BLaER1 treated with 17β-estradiol and CSF1 and Interleukin-3, amounts not matched to agents 10 nM and 100 nM (cell line): ENCODE measurements at regions not wholly inside any gene's neighbourhood (a gene's known extent, or its start where the extent isn't known, plus 50 kb on each side); places are given as distances from the start of the nearest gene placed in this dataset.

Experiments
- H3K27ac ChIP-seq, 11 experiments: shearing (Covaris generic); formaldehyde crosslinking; 2 replicates each; pipeline ENCODE4 v1.8.1; 2022
- H3K27me3 ChIP-seq, 11 experiments: shearing (Covaris generic); formaldehyde crosslinking; 2 replicates each; pipeline ENCODE4 v1.8.1; 2022
- H3K36me3 ChIP-seq, 11 experiments: shearing (Covaris generic); formaldehyde crosslinking; 2 replicates each; pipeline ENCODE4 v1.8.1; 2022
- H3K4me1 ChIP-seq, 10 experiments: shearing (Covaris generic); formaldehyde crosslinking; 2 replicates each; pipeline ENCODE4 v1.8.1; 2022
- H3K4me2 ChIP-seq, 11 experiments: shearing (Covaris generic); formaldehyde crosslinking; 2 replicates each; pipeline ENCODE4 v1.8.1; 2022
- H3K4me3 ChIP-seq, 10 experiments: shearing (Covaris generic); formaldehyde crosslinking; 2 replicates each; pipeline ENCODE4 v1.8.1; 2022
- H3K9ac ChIP-seq, 11 experiments: shearing (Covaris generic); formaldehyde crosslinking; 2 replicates each; pipeline ENCODE4 v1.8.1; 2022
- H3K9me3 ChIP-seq, 11 experiments: shearing (Covaris generic); formaldehyde crosslinking; replicated peaks in 1 of 11; 2 replicates each; pipeline ENCODE4 v1.8.1; 2022
- H4K20me1 ChIP-seq, 11 experiments: shearing (Covaris generic); formaldehyde crosslinking; 2 replicates each; pipeline ENCODE4 v1.8.1; 2022
- Cebpa-rat ChIP-seq, 11 experiments: shearing (Covaris generic); IDR thresholded peaks; 2 replicates each; pipeline ENCODE4 v1.8.1; 2022

DNA sequence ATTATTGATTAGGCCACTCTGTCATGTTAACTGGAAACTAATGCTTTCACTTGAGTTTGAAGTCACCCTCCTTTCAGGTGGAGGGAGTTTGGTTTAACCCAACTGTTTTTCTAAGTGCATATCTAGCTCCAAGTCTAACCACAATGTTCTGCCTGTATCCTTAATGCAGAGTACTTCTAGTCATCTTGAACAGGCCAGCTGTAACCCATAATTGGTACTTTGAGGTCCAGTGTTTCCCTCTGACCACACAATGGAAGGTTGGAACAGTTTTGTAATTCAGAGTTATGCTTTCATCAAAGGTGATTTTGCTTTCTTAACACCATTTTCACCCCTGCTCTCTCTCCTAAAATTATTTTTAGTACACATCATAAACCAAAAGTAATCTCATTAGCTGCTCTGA lies 237.2 kb upstream of the DCN start:
- no peaks in the 10 kb centered on the region for H4K20me1 ChIP-seq
- H3K27me3 ChIP-seq, result no peaks in the 10 kb centered on the region
- H3K36me3 ChIP-seq, result no peaks in the 10 kb centered on the region
- no peaks in the 10 kb centered on the region for H3K4me1 ChIP-seq
- H3K27ac ChIP-seq, result no peak overlapping the region
- H3K9ac ChIP-seq, result no peak overlapping the region
- H3K4me2 ChIP-seq, result no peak overlapping the region
- no peak overlapping the region for H3K4me3 ChIP-seq
- TF ChIP-seq Cebpa-rat (IDR thresholded peaks at IDR 0.05), result no peak
- H3K9me3 ChIP-seq, result no peaks in the 10 kb centered on the region

DNA sequence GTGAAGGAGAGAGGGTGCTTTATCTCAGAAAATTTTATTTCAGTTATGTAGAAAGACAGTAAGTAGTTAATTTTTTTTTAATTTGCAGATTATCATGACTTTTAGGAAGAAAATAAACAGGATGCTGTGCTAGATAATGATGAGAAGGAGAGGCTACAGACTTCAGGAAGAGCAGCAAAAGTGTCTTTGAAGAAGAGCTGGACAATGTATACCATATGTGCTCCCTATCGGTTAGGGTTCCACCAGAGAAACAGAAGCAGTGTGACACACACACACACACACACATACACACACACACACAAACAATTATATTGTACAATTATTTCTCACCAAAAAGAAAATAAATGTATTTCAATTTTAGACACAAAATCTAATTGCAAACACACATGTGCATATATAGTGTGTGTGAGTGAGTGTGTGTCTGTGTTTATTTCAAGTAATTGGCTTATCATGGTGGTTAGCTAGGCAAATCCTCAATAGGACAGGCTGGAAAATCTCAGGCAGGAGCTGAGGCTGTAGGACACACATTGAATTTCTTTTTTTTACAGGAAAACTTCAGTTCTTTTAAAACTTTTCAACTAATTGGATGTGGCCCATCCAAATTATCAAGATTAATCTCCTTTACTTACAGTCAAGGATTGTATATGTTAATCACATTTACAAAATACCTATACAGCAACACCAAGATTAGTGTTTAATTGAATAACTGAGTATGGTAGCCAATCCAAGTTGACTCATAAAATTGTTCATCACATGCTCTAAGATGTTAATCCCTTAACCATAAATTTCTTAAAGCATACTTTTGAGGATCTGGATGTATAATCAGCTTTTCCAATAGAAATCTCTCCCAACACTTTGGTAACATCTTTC lies 235.8 kb upstream of the DCN start:
- H4K20me1 ChIP-seq, result no peaks in the 10 kb centered on the region
- TF ChIP-seq Cebpa-rat (IDR thresholded peaks at IDR 0.05), result no peak
- no peak overlapping the region for H3K4me2 ChIP-seq

DNA sequence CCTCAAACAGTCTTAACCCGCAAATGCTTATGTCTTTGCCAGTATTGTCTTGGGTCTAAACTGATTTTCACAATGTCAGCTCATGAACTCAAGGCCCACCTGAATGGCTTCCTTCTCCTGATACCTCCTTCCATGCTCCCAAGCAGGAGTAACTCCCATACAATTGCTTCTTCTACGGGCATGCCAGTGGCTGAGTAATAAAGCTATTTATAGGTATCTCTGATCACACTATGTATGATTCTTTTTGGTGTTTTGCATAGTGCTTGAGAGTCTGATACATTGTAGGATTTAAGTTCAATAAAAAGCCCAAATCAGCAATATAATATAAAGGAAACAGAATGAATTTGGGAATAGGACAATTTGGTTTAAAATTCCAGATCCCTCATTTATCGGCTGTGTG lies 235.0 kb upstream of the DCN start:
- Histone ChIP-seq H3K4me3 (no peak overlapping the region), H3K9ac (no peak overlapping the region), H3K4me2 (no peak overlapping the region), H4K20me1 (no peaks in the 10 kb centered on the region), H3K36me3 (no peaks in the 10 kb centered on the region), H3K27me3 (no peaks in the 10 kb centered on the region), H3K27ac (no peak overlapping the region), H3K4me1 (no peaks in the 10 kb centered on the region), H3K9me3 (no peaks in the 10 kb centered on the region)
- no peak for TF ChIP-seq Cebpa-rat (IDR thresholded peaks at IDR 0.05)

More for the DNA sequence above, 235.8 kb upstream of the DCN start:
- Histone ChIP-seq H3K4me1 (no peaks in the 10 kb centered on the region), H3K4me3 (no peak overlapping the region), H3K27me3 (no peaks in the 10 kb centered on the region), H3K9ac (no peak overlapping the region), H3K27ac (no peak overlapping the region), H3K9me3 (no peaks in the 10 kb centered on the region), H3K36me3 (no peaks in the 10 kb centered on the region)

DNA sequence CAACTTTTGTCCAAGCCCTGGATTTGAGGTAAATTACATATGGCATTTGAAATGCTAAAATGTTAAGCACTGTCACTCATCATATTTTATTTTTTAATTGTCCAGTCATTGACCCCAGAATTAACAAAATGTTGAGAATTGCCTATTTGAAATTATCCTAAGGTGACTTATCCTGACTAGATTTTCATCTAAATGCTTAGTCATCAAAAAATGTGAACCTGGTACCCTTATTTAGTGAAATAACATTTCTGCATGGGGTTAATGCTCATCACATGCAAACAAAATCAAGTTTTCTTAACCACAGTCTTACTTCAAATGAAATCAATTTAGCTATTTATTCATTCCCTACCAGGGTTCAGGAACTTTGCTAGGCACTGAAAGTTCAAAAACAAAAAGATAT lies 232.0 kb upstream of the DCN start:
- Histone ChIP-seq H3K4me2 (no peak overlapping the region), H3K4me1 (no peaks in the 10 kb centered on the region), H3K27me3 (no peaks in the 10 kb centered on the region), H3K36me3 (no peaks in the 10 kb centered on the region), H3K9ac (no peak overlapping the region), H3K27ac (no peak overlapping the region), H4K20me1 (no peaks in the 10 kb centered on the region), H3K9me3 (no peaks in the 10 kb centered on the region), H3K4me3 (no peak overlapping the region)
- no peak for TF ChIP-seq Cebpa-rat (IDR thresholded peaks at IDR 0.05)

DNA sequence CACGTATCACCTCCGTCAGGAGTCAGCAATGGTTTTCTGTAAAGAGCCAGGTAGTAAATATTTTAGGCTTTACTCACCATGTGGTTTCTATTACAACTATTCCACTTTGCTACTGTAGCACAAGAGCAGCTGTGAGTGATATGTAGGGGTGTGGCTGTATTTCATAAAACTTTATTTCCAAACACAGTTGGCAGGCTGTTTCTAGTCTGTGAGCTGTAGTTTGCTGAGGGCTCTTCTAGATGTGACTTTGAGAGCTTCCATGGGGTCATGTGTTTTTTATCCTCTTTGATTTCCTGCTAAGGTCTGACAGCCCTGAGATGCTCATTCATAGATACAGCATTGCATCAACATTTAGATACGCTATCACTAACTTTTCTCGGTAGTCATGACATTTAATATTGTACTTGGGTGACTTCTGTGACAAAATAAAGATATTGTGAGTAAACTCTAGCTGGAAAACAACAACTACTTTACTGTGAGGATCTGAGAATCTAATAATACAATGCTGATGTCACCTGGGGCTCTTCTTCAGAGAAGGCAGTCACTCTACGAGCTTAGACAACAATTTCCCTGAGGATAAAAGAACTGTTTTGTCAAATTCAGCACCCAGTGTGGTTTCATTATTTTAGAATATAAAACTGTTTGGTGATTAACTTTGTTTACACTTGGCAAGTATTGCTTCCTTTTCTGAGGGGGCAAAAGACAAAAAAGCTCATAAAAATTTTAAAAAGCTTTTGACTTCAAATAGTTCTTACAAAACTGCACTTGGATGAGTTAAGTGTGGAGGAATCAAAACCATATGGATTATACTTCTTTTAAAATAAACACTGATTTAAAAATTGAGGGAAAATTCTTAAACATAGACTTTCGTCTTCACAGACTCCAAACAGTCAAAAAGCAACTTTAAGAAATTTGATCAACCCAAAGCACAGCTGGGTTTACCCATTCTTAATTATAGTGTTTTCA lies 231.2 kb upstream of the DCN start:
- no peaks in the 10 kb centered on the region for H3K27me3 ChIP-seq
- H3K4me3 ChIP-seq, result no peak overlapping the region
- H3K27ac ChIP-seq, result no peak overlapping the region
- no peaks in the 10 kb centered on the region for H3K4me1 ChIP-seq
- H3K9me3 ChIP-seq, result no peaks in the 10 kb centered on the region
- TF ChIP-seq Cebpa-rat (IDR thresholded peaks at IDR 0.05), result no peak
- no peaks in the 10 kb centered on the region for H4K20me1 ChIP-seq
- H3K36me3 ChIP-seq, result no peaks in the 10 kb centered on the region
- H3K4me2 ChIP-seq, result no peak overlapping the region
- H3K9ac ChIP-seq, result no peak overlapping the region

DNA sequence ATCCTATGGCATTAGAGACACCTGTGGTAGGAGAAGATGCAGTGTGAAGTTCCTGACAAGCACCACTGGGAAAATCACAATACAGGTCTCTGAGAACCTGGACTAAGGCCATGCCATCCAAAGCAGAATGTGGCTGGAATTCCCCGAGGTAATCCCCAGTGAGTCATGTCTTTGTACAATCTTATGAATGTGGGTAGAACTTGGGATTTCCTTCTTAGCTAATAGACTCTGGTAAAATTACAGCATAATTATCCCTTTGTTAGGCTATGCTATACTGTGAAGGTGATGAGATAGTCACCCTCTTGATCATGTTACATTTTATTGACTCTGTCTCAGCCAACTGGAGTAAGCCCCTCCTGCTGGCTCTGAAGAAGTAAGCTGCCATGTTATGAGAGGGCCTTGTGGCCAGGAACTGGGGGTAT lies 224.3 kb upstream of the DCN start:
- TF ChIP-seq Cebpa-rat (IDR thresholded peaks at IDR 0.05), result no peak
- no peak overlapping the region for H3K27ac ChIP-seq
- no peaks in the 10 kb centered on the region for H4K20me1 ChIP-seq
- no peaks in the 10 kb centered on the region for H3K36me3 ChIP-seq
- H3K4me2 ChIP-seq, result no peak overlapping the region
- no peaks in the 10 kb centered on the region for H3K9me3 ChIP-seq
- no peaks in the 10 kb centered on the region for H3K4me1 ChIP-seq
- H3K9ac ChIP-seq, result no peak overlapping the region
- H3K4me3 ChIP-seq, result no peak overlapping the region
- H3K27me3 ChIP-seq, result no peaks in the 10 kb centered on the region

DNA sequence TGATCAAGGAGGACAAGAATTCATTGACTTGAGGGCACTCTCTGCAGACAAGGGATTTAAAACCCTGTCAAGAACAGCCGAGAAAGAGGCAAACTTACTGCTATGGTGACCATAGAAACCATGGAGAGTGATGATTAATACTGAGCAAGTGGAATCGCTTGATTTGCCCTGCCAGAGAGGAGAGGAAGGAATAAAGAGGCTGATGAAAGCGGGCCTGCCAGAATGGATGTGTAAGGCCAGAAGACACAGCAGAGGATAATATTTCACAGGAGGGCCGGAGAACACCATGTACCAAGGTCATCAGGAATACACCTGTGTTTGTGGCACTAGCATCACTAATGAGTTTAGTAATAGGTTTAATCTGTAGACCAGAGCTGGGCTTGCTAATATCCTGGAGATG lies 221.8 kb upstream of the DCN start:
- Histone ChIP-seq H4K20me1 (no peaks in the 10 kb centered on the region), H3K4me1 (no peaks in the 10 kb centered on the region), H3K9ac (no peak overlapping the region), H3K36me3 (no peaks in the 10 kb centered on the region), H3K4me3 (no peak overlapping the region), H3K27ac (no peak overlapping the region), H3K27me3 (no peaks in the 10 kb centered on the region), H3K9me3 (no peaks in the 10 kb centered on the region), H3K4me2 (no peak overlapping the region)
- no peak for TF ChIP-seq Cebpa-rat (IDR thresholded peaks at IDR 0.05)

DNA sequence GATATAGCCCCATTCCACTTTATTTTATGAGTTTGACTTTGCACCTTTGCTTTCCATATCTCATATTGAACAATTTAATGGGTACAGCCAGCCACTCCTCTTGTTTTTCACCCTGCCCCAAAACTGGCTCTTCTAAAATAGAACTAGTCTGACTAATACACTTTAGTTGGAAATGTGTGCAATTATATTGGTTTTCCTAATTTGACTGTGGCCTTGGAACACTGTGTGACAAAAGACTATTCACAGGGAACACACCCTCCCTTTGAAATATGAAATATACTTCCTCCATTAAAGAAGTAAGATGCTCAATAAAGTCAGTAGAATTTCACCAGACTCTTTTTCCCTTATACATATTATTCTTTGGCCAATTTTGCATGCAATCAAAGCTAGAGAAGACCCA lies 218.6 kb upstream of the DCN start:
- no peaks in the 10 kb centered on the region for H3K36me3 ChIP-seq
- H3K4me1 ChIP-seq, result no peaks in the 10 kb centered on the region
- no peak overlapping the region for H3K27ac ChIP-seq
- no peak overlapping the region for H3K9ac ChIP-seq
- TF ChIP-seq Cebpa-rat (IDR thresholded peaks at IDR 0.05), result no peak
- H3K27me3 ChIP-seq, result no peaks in the 10 kb centered on the region
- H3K9me3 ChIP-seq, result no peaks in the 10 kb centered on the region
- H4K20me1 ChIP-seq, result no peaks in the 10 kb centered on the region
- H3K4me2 ChIP-seq, result no peak overlapping the region
- no peak overlapping the region for H3K4me3 ChIP-seq

DNA sequence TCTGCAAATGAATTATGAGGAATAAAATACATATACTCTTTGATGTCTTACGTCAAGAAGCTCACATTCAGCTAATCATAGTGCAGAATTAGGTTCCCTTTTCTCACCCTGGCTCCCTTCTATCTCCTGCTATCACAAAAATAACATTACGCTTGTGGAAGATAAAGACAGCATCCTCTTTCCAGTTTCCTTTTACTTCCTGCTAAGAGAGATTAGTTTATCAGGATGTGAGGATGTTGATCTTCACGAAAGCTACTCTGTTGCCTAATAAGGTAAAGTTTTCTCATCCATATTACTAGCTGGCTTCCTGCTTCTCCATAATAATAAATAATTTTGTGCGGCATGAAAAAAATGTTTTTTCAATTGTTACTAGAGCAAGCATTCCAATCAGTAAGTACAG lies 217.7 kb upstream of the DCN start:
- H3K9ac ChIP-seq, result no peak overlapping the region
- no peaks in the 10 kb centered on the region for H4K20me1 ChIP-seq
- H3K9me3 ChIP-seq, result peaks cover 0 to 1% (median 0%) of the 10 kb centered on the region in 11 experiments; a peak in 2 of 22 replicates
- no peak for TF ChIP-seq Cebpa-rat (IDR thresholded peaks at IDR 0.05)
- H3K27me3 ChIP-seq, result no peaks in the 10 kb centered on the region
- no peak overlapping the region for H3K27ac ChIP-seq
- no peaks in the 10 kb centered on the region for H3K36me3 ChIP-seq
- no peak overlapping the region for H3K4me3 ChIP-seq
- H3K4me2 ChIP-seq, result no peak overlapping the region
- no peaks in the 10 kb centered on the region for H3K4me1 ChIP-seq
